HepG2 (cell line): ENCODE measurements at regions not wholly inside any gene's neighbourhood (a gene's known extent, or its start where the extent isn't known, plus 50 kb on each side); places are given as distances from the start of the nearest gene placed in this dataset.

Experiments used
- AHR ChIP-seq: IDR thresholded peaks from 2 replicates; pipeline ENCODE4 v1.6.1; 2018; ENCODE audit warnings: missing genetic modification reagents, missing compliant biosample characterization
- ARNT2 ChIP-seq: sonication (generic); formaldehyde crosslinking; IDR thresholded peaks from 2 replicates; pipeline ENCODE4 v1.8.0; 2022; ENCODE audit warnings: mild to moderate bottlenecking, low read depth, missing genetic modification reagents, moderate library complexity
- ARNTL ChIP-seq: sonication (generic); formaldehyde crosslinking; IDR thresholded peaks from 2 replicates; pipeline ENCODE4 v1.4.0; 2020; ENCODE audit warnings: mild to moderate bottlenecking, missing genetic modification reagents
- CBX5 ChIP-seq: sonication (generic); formaldehyde crosslinking; IDR thresholded peaks from 2 replicates; pipeline ENCODE4 v1.4.0; 2020; ENCODE audit warnings: missing genetic modification reagents, borderline replicate concordance
- CEBPG ChIP-seq: IDR thresholded peaks from 2 replicates; pipeline ENCODE4 v1.6.1; 2016
- EHMT2 ChIP-seq: fragments of 200-600 bp; sonication (generic); IDR thresholded peaks from 2 replicates; pipeline ENCODE4 v1.7.0; 2017; ENCODE audit warnings: antibody characterized with exemption, low read depth, low read length, borderline replicate concordance
- ISL2 ChIP-seq: sonication (generic); formaldehyde crosslinking; IDR thresholded peaks from 2 replicates; pipeline ENCODE4 v1.5.0; 2020; ENCODE audit warnings: missing genetic modification reagents
- KLF15 ChIP-seq: sonication (generic); formaldehyde crosslinking; IDR thresholded peaks from 2 replicates; pipeline ENCODE4 v1.8.1; 2023; ENCODE audit warnings: borderline replicate concordance, mild to moderate bottlenecking, inconsistent platforms, missing genetic modification reagents, mixed read lengths
- MATR3 ChIP-seq: sonication (generic); formaldehyde crosslinking; IDR thresholded peaks from 2 replicates; pipeline ENCODE4 v1.4.0; 2020; ENCODE audit warnings: missing genetic modification reagents
- MLLT10 ChIP-seq: sonication (generic); formaldehyde crosslinking; IDR thresholded peaks from 2 replicates; pipeline ENCODE4 v1.4.0; 2020; ENCODE audit warnings: missing genetic modification reagents
- SALL1 ChIP-seq: sonication (generic); formaldehyde crosslinking; IDR thresholded peaks from 2 replicates; pipeline ENCODE4 v1.8.0; 2022; ENCODE audit warnings: mild to moderate bottlenecking, missing genetic modification reagents
- SALL2 ChIP-seq: sonication (generic); formaldehyde crosslinking; IDR thresholded peaks from 2 replicates; pipeline ENCODE4 v1.8.1; 2023; ENCODE audit warnings: mild to moderate bottlenecking, missing genetic modification reagents, inconsistent platforms
- SNAPC2 ChIP-seq: sonication (generic); formaldehyde crosslinking; IDR thresholded peaks from 2 replicates; pipeline ENCODE4 v1.8.1; 2022; ENCODE audit warnings: mild to moderate bottlenecking, missing genetic modification reagents
- SRSF4 ChIP-seq: fragments of 200-400 bp; formaldehyde crosslinking; IDR thresholded peaks from one replicate; pipeline ENCODE4 v1.6.1; 2018; ENCODE audit warnings: mild to moderate bottlenecking, low read depth, low read length, moderate library complexity; ENCODE audit not compliant: poor library complexity, severe bottlenecking
- SUZ12 ChIP-seq: fragments of 150-350 bp; IDR thresholded peaks from 2 replicates; pipeline ENCODE4 v1.6.1; 2014; ENCODE audit warnings: low read depth, low read length
- TCF12 ChIP-seq, 2 experiments: fragments of 450-650 bp in 1 of 2; sonication (generic) in 1 of 2; formaldehyde crosslinking in 1 of 2; IDR thresholded peaks; 2 replicates each; pipeline versions ENCODE4 v1.6.1 to v1.8.0; 2017 to 2022; ENCODE audit warnings: antibody characterized with exemption in 1 of 2, mild to moderate bottlenecking in 1 of 2, missing genetic modification reagents in 1 of 2, moderate library complexity in 1 of 2
- TMF1 ChIP-seq: sonication (generic); formaldehyde crosslinking; IDR thresholded peaks from 2 replicates; pipeline ENCODE4 v1.8.1; 2022; ENCODE audit warnings: low read depth, missing genetic modification reagents
- ZNF292 ChIP-seq: sonication (generic); formaldehyde crosslinking; IDR thresholded peaks from 2 replicates; pipeline ENCODE4 v1.8.1; 2022; ENCODE audit warnings: mild to moderate bottlenecking, low read depth, missing genetic modification reagents, borderline replicate concordance
- ZNF333 ChIP-seq: sonication (generic); formaldehyde crosslinking; IDR thresholded peaks from 2 replicates; pipeline ENCODE4 v1.4.0; 2020; ENCODE audit warnings: mild to moderate bottlenecking, missing genetic modification reagents, borderline replicate concordance
- ZNF543 ChIP-seq: sonication (generic); formaldehyde crosslinking; IDR thresholded peaks from 2 replicates; pipeline ENCODE4 v1.4.0; 2020; ENCODE audit warnings: mild to moderate bottlenecking, missing genetic modification reagents
- ZNF556 ChIP-seq: sonication (generic); formaldehyde crosslinking; IDR thresholded peaks from 2 replicates; pipeline ENCODE4 v1.4.0; 2020; ENCODE audit warnings: mild to moderate bottlenecking, missing genetic modification reagents, borderline replicate concordance
- ZNF775 ChIP-seq: sonication (generic); formaldehyde crosslinking; IDR thresholded peaks from 2 replicates; pipeline ENCODE4 v1.4.0; 2020; ENCODE audit warnings: missing genetic modification reagents, mild to moderate bottlenecking, moderate library complexity, borderline replicate concordance
- ZUFSP ChIP-seq: sonication (generic); formaldehyde crosslinking; IDR thresholded peaks from 2 replicates; pipeline ENCODE4 v1.9.0; 2021; ENCODE audit warnings: missing genetic modification reagents, mild to moderate bottlenecking, borderline replicate concordance
- TF ChIP-seq, protein P1 (sequence below): IDR thresholded peaks from 2 replicates; pipeline ENCODE4 v1.6.1; 2016; ENCODE audit warnings: low read depth
- TF ChIP-seq, protein P2 (sequence below): sonication (generic); formaldehyde crosslinking; IDR thresholded peaks from 2 replicates; pipeline ENCODE4 v1.4.0; 2020; ENCODE audit warnings: missing genetic modification reagents, low read depth, mild to moderate bottlenecking, borderline replicate concordance
- TF ChIP-seq, protein P3 (sequence below): sonication (generic); formaldehyde crosslinking; IDR thresholded peaks from 2 replicates; pipeline ENCODE4 v1.4.0; 2020; ENCODE audit warnings: missing genetic modification reagents; ENCODE audit errors: not compliant biosample characterization

DNA sequence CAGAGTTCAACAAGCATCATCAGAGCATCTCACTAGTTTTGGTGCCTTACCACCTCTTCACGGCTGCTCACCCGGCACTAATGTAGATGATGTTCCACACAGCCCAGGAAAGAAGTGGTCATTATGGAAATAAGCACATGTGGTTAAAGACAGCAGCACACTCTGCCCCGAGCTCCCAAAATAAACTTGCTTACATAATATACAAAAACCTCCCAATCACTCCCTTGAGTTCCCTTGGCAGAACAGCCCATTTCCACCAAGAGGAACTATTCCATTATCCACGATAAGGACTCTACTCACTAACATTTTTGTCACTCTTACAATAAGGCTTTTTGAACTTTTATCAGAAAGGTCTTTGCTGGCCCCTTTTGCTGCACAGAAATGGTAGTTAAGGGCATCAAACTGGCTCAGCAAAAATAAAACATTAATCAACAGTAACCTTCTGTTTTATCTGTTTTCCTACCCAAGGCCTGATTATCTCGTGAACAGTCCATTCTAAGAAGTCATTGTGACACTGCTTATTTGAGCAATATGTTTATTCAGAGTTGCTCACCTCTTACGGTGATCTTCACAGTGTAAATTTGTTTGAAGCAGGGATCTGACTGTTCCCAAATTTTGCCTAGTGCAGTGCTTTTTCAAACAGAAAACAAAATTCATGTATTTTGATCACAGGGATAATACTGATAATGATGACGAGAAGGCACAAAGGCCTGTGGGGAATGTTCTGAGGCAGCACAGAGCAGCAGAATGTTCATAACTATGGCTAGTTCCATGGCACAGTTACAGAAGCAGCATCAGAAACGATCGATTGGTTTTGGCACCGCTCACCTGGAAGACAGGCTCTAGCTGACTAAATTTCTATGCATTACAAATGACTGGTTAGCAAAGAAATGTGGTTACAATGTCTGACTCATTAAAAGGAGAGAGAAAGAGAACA lies 399.8 kb upstream of the PIK3R1 start (continued):
- TF ChIP-seq CBX5: no peak
- TF ChIP-seq ZNF775 (CRISPR knock-in tag): no peak
- peak; percentile 89 for TF ChIP-seq CEBPG (CRISPR knock-in tag)
- no peak for TF ChIP-seq KLF15
- no peak for TF ChIP-seq ARNTL
- no peak for TF ChIP-seq TMF1 (CRISPR knock-in tag)
- peak; percentile 68 for TF ChIP-seq ISL2 (CRISPR knock-in tag)
- TF ChIP-seq SUZ12: no peak
- TF ChIP-seq ZUFSP: no peak
- TF ChIP-seq ZNF333 (CRISPR knock-in tag): no peak
- TF ChIP-seq, protein P1, sequence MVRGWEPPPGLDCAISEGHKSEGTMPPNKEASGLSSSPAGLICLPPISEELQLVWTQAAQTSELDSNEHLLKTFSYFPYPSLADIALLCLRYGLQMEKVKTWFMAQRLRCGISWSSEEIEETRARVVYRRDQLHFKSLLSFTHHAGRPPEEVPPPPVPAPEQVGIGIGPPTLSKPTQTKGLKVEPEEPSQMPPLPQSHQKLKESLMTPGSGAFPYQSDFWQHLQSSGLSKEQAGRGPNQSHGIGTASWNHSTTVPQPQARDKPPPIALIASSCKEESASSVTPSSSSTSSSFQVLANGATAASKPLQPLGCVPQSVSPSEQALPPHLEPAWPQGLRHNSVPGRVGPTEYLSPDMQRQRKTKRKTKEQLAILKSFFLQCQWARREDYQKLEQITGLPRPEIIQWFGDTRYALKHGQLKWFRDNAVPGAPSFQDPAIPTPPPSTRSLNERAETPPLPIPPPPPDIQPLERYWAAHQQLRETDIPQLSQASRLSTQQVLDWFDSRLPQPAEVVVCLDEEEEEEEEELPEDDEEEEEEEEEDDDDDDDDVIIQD: no peak
- no peak for TF ChIP-seq MLLT10 (CRISPR knock-in tag)
- no peak for TF ChIP-seq SRSF4
- TF ChIP-seq ARNT2 (CRISPR knock-in tag): no peak
- TF ChIP-seq, protein P2, sequence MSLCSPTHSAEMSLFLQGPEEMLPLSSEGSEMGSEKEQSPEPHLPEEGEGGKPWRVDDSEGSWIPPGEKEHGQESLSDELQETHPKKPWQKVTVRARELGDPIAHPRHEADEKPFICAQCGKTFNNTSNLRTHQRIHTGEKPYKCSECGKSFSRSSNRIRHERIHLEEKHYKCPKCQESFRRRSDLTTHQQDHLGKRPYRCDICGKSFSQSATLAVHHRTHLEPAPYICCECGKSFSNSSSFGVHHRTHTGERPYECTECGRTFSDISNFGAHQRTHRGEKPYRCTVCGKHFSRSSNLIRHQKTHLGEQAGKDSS: no peak
- TF ChIP-seq SALL1 (CRISPR knock-in tag): peak; percentile 48; the same call in 1 of the 2 replicates
- TF ChIP-seq SNAPC2 (CRISPR knock-in tag): no peak
- TF ChIP-seq AHR (CRISPR knock-in tag): no peak
- TF ChIP-seq TCF12 (IDR thresholded peaks at IDR 0.05): no peak
- no peak for TF ChIP-seq TCF12 (CRISPR knock-in tag; IDR thresholded peaks at IDR 0.05)
- TF ChIP-seq ZNF556 (CRISPR knock-in tag): no peak
- no peak for TF ChIP-seq SALL2
- TF ChIP-seq MATR3 (CRISPR knock-in tag): no peak
- TF ChIP-seq, protein P3, sequence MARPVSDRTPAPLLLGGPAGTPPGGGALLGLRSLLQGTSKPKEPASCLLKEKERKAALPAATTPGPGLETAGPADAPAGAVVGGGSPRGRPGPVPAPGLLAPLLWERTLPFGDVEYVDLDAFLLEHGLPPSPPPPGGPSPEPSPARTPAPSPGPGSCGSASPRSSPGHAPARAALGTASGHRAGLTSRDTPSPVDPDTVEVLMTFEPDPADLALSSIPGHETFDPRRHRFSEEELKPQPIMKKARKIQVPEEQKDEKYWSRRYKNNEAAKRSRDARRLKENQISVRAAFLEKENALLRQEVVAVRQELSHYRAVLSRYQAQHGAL (CRISPR knock-in tag): no peak
- TF ChIP-seq EHMT2: 0 out of 2 replicates have a peak, but pooled peaks have one; percentile 17
- peak; percentile 37; the same call in 1 of the 2 replicates for TF ChIP-seq ZNF292 (CRISPR knock-in tag)
- no peak for TF ChIP-seq ZNF543
